Calu3 (cell line): ENCODE measurements at regions not wholly inside any gene's neighbourhood (a gene's known extent, or its start where the extent isn't known, plus 50 kb on each side); places are given as distances from the start of the nearest gene placed in this dataset.

Source experiments
- BruUV-seq: library from RNA; stranded (reverse); fragments of 400-500 nt; replicated peaks from 2 replicates; lab custom pipeline; 2021; lab: Mats Ljungman, UMichigan
- CTCF ChIA-PET: fragments of 300-600 bp; sonication (Branson Sonifier 250); formaldehyde crosslinking; loops from one replicate; lab custom pipeline; 2022; ENCODE audit warnings: antibody characterized with exemption; lab: Charles Lee
- DNase-seq: peaks from one replicate; pipeline ENCODE4 v3.0.0; 2022
- H3K27ac Mint-ChIP-seq: one replicate; pipeline ENCODE4 v1.8.0; 2022; ENCODE audit warnings: mixed read lengths; ENCODE audit not compliant: unreplicated experiment
- H3K27me3 Mint-ChIP-seq: one replicate; pipeline ENCODE4 v1.8.0; 2022; ENCODE audit warnings: mixed read lengths; ENCODE audit not compliant: unreplicated experiment
- H3K36me3 Mint-ChIP-seq: one replicate; pipeline ENCODE4 v1.8.0; 2022; ENCODE audit warnings: mild to moderate bottlenecking, moderate library complexity, mixed read lengths; ENCODE audit not compliant: insufficient read depth, unreplicated experiment
- H3K4me1 Mint-ChIP-seq: one replicate; pipeline ENCODE4 v1.8.0; 2022; ENCODE audit warnings: mild to moderate bottlenecking, low read depth, mixed read lengths; ENCODE audit not compliant: unreplicated experiment
- H3K4me3 Mint-ChIP-seq: one replicate; pipeline ENCODE4 v1.8.0; 2022; ENCODE audit warnings: mild to moderate bottlenecking, low read depth, moderate library complexity, mixed read lengths; ENCODE audit not compliant: unreplicated experiment
- H3K9me3 Mint-ChIP-seq: one replicate; pipeline ENCODE4 v1.8.0; 2022; ENCODE audit warnings: low read depth, mixed read lengths; ENCODE audit not compliant: unreplicated experiment
- CTCF ChIP-seq: fragments of 200-600 bp; IDR thresholded peaks from one replicate; pipeline ENCODE4 v1.8.0; 2022; ENCODE audit warnings: antibody characterized with exemption; ENCODE audit not compliant: unreplicated experiment
- intact Hi-C: fragments of 100-400 bp; cut with micrococcal nuclease; formaldehyde crosslinking; loops from one replicate; pipeline ENCODE4 v1.10.0; 2022; ENCODE audit not compliant: unreplicated experiment

- Mint-ChIP-seq H3K4me1 (no peaks in the 10 kb centered on the region), H3K27me3 (no peaks in the 10 kb centered on the region), H3K27ac (no peak overlapping the region), H3K36me3 (no peaks in the 10 kb centered on the region), H3K9me3 (peaks cover 14% of the 10 kb centered on the region), H3K4me3 (no peak overlapping the region)
- CTCF ChIA-PET, result no interaction called here
- no TSS peak for BruUV-seq
- no peak for TF ChIP-seq CTCF
- DNase-seq, result no peak
- intact Hi-C loops, result no loop called here
Observed at GRCh38 chr22:48356731-48357130, 1470.9 kb downstream of the BRD1 start.

DNA sequence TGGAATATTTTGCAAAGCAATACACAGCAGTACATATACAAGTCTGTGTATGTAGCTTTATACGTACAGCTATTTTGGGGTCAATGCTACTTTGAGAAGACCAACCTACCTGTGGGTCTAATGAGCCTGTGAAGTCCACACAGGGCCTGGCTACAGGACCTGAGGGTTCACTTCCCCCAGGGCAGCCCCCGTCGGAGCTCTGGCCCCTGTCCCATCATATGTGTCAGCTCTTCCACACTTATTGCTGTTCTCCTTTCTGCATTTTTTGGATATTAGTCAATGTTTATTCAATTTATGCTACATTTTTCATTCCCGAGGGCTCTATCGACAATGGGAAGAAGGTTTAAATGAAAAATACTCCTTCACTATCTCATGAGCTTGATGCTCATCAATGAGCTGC is 1473.6 kb downstream of the BRD1 start:
- Mint-ChIP-seq H3K36me3 (no peaks in the 10 kb centered on the region), H3K27ac (no peak overlapping the region), H3K4me1 (no peaks in the 10 kb centered on the region), H3K27me3 (no peaks in the 10 kb centered on the region), H3K4me3 (no peak overlapping the region), H3K9me3 (peaks cover 14% of the 10 kb centered on the region)
- no peak for DNase-seq
- CTCF ChIA-PET, result no interaction called here
- no peak for TF ChIP-seq CTCF
- intact Hi-C loops, result no loop called here
- BruUV-seq, result no TSS peak

DNA sequence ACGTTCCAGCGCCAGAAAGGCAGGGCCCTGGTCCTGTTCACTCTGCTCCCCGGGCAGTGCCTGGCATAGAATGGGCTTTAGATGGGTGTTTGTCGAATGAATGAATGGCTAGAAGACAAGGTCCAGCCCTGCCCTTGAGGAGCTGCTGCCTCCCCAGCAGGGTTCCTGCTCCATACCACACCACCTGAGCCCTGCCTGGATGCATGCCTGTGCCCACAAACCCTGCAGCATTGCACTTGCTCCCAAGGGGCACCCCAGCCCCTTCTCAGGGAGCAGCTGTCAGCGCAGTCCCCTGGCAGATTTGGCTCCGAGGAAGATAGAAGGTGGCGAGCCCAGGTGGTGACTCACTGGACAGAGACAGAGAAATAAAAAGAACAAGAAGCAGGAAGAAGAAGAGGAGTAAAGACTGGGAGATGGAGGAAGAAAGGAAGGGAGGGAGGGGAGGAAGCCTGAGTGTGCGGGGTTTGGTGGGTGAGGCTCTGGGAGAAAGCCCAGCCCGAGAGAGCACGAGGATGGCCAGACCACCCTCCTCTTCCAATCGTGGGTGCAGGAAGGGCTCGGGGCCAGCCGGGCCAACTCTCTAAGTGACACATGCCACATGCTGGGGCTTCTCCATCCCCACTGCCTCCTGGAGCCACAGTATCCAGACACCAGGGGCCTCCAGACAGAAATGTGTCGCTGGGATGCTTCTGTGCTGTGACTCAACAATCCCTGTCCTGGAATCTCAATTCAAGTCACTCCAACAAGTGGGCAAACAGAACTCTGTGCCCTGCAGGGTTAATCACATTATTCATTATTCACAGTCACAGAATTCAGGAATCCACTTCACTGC is 1474.3 kb downstream of the BRD1 start:
- no TSS peak for BruUV-seq
- peaks cover 14% of the 10 kb centered on the region for H3K9me3 Mint-ChIP-seq
- no peaks in the 10 kb centered on the region for H3K27me3 Mint-ChIP-seq
- H3K4me1 Mint-ChIP-seq, result no peaks in the 10 kb centered on the region
- DNase-seq, result no peak
- H3K4me3 Mint-ChIP-seq, result no peak overlapping the region
- no peaks in the 10 kb centered on the region for H3K36me3 Mint-ChIP-seq
- no peak for TF ChIP-seq CTCF
- H3K27ac Mint-ChIP-seq, result no peak overlapping the region
- intact Hi-C loops, result no loop called here
- CTCF ChIA-PET, result no interaction called here

GRCh38 chr22:48352086-48352911 is 1475.4 kb downstream of the BRD1 start:
- intact Hi-C loops, result no loop called here
- Mint-ChIP-seq H3K27me3 (no peaks in the 10 kb centered on the region), H3K4me1 (no peaks in the 10 kb centered on the region), H3K9me3 (peaks cover 14% of the 10 kb centered on the region), H3K27ac (no peak overlapping the region), H3K4me3 (no peak overlapping the region), H3K36me3 (no peaks in the 10 kb centered on the region)
- TF ChIP-seq CTCF, result no peak
- BruUV-seq, result no TSS peak
- CTCF ChIA-PET, result no interaction called here
- DNase-seq, result no peak
